HG03108 (cell line): ENCODE measurements at regions not wholly inside any gene's neighbourhood (a gene's known extent, or its start where the extent isn't known, plus 50 kb on each side); places are given as distances from the start of the nearest gene placed in this dataset.

Source experiments
- ATAC-seq: cut with Tn5 transposase; IDR thresholded peaks from one replicate; pipeline ENCODE4 v1.9.1; 2021; ENCODE audit warnings: moderate library complexity; ENCODE audit not compliant: unreplicated experiment

DNA sequence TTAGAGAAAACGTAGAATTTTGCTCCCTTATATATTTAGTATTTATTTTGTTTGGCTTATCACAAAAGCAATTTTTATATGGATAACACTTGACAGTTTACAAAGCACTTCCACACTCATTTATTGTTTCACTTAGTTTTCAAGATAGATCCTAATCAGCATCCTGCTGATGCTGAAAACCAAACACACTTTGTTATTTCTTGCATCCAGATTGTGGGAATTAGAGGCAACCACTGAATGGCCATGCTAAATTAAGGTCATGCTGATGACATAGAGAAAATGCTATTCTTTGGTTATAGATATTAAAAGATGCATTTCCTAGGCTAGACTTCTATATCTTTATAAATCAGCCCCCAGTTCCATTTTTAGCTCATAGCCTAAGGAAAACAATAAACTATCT lies 474.1 kb upstream of the KCNMB2 start:
- no peak for ATAC-seq

DNA sequence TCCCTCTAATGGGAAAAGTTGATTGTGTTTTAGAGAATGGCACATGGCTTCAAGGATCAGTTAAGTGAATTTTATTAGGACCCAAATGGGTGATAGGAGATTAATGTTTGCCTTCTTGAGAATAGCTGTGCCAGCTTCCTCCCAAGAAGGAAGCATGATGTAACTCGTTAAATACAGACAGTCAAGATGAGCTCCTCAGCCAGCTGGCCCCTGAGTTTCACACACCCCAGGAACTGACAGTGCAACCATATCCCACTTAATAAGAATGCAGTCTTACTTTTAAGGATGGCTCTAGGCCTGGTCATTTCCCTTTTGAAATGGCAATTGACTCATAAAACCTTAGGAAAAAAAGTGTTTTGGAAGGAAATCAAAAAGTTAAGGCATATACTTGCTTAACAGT lies 472.8 kb upstream of the KCNMB2 start:
- ATAC-seq = no peak

DNA sequence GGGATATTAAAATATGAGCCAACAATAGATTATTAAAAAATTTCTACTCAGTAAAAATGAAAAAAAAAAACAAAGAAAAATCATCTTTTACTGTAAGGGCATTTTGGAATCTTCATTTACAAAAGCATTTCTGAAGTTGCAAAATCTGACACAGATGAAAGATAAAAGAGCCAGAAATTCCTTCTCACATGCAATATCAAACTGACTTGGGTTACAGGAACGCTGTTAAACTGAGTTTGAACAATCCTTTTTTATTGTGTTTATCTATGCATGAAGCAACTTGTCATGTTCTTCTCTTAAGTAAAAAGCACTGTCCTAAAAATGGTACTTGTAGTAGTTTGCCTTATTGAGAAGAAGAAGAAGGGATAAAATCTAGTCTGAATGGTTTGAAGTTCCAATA lies 468.5 kb upstream of the KCNMB2 start:
- ATAC-seq = no peak

DNA sequence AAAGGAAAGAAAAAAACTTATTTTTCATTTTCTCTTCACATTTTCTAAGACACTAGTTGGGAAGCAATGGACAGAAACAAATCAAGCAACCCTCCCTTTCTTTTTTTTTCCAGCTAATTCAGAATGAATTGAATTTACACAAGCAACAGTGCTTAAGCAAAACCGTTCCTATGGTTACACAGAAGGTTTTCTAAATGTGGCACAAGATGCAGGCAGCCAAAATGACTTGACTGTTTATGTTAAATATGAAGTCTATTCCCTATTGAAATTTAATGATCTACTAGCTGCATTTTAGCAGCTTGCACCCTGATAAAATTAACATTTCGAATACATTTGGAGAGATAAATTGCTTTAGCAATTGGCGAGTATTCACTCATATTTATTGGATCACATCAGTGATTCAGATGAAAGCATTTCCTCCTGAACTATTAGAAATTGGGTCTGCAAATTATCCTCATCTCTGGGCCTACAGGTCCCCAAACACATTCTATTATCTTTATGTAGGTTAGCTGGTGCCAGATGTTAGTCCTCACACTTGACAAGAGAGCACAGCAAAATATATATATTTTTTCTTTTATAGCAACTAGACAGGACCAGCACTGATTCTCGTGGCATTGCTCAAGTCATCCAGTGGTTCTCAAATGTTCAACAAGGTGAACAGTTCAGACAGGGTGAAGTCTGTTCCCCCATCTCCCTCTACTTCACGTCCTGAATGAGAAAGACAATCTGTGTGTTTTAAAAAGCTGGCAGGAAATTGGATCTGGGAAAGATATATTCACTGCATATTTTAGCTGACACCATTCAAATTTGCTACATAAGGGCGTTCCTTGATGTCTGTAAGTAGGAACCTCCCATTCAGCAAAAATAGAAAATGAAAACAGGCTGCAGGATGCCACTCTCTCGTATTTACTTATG lies 463.6 kb upstream of the KCNMB2 start:
- ATAC-seq = no peak

DNA sequence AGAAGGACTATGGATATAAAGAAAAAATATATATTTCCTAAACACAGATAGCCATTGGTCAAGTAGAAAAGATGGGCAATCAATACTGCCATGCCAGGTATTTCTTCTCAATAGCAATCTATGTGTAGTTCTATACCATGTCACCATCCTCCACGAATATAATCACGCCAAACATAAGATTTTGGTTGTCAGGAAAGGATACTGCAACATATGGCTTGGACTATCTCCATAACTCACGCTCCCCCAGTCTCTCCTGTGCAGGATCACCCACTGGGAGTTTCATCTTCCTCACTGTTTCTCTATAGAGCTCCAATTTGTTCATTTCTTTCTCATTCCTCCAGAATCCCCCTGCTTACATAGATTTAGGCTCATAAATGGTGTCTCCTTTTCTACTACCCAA lies 462.9 kb upstream of the KCNMB2 start:
- ATAC-seq = no peak

DNA sequence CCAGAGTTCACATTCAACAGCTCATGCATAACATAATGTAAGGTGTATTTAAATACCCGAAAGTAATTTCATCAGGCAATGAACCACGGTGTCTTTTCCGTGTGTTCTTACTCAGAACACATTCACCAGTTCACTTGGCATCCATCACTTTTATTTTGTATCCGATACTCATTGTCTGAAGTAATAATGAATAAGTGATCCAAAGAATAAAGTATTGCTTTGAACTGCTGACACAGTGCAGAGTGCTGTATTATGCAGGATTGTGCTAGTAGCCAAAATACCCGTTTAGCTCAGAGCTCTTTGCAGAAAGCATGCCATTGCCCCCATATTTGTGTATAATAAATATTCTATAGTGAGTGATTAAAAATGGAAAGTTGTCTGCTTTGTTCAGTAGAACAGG lies 460.9 kb upstream of the KCNMB2 start:
- ATAC-seq = no peak

DNA sequence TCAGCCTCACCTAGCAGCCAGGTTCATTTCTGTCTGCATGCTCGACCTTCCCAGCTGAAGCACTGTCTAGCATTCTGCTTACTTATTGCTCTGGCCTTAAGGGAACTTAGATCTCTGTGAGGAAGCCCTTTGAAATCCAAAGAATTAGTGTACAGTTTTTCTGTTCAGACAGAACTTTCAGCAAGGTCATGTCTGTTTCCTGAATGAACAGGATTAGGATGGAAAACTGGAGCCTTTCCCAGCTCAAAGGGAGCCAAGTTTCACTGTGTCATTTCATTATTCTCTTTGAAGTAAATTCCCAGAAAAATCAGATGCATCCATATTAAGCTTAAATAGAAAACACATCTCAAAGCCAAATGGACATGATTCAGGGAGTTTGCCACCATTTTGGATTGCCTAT lies 457.3 kb upstream of the KCNMB2 start:
- ATAC-seq = no peak

DNA sequence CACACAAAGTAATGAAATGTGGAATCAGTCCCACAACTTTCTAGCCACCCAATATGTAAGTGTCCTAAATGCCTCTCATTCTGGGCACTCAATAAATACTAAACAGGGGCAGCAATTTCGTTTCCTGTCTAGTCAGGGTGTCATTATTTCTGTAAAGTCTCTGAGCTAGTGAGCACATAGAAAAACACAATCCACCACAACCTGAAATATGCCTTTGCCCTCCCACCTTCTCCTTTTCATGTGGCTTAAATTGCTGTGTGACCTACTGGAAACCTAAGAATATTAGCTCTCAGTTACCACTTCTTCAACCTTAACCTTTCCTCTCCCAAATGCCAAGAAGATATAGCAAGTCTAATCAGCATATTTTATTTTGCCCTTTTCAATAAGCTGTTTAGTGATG lies 456.3 kb upstream of the KCNMB2 start:
- no peak for ATAC-seq

DNA sequence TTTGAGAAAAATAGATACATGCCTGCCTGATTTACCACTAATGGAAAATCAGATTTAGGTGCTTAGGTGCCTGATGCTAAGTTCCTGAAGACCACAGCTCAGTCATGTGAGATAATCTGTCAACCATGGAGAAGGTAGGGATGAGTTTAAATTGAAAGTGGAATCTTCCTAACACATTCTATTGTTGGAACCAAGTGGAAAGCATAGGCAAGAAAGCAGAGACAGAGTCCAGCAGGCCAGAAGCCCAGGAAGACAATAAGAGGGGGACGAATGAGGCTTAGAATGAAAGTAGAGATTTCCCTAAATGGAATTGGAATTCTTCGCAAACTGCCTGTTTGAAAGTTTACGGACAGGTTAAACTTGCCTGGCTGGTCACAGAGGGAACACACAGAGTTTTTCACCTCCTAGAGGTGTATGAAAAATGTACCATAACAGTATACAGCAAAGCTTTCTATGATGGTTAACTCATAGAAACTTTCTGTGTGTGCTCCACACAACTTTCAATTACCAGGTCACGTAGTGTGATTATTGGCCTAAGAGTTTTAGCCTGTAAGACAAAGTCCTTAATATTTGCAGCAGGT lies 453.8 kb upstream of the KCNMB2 start:
- ATAC-seq = no peak

DNA sequence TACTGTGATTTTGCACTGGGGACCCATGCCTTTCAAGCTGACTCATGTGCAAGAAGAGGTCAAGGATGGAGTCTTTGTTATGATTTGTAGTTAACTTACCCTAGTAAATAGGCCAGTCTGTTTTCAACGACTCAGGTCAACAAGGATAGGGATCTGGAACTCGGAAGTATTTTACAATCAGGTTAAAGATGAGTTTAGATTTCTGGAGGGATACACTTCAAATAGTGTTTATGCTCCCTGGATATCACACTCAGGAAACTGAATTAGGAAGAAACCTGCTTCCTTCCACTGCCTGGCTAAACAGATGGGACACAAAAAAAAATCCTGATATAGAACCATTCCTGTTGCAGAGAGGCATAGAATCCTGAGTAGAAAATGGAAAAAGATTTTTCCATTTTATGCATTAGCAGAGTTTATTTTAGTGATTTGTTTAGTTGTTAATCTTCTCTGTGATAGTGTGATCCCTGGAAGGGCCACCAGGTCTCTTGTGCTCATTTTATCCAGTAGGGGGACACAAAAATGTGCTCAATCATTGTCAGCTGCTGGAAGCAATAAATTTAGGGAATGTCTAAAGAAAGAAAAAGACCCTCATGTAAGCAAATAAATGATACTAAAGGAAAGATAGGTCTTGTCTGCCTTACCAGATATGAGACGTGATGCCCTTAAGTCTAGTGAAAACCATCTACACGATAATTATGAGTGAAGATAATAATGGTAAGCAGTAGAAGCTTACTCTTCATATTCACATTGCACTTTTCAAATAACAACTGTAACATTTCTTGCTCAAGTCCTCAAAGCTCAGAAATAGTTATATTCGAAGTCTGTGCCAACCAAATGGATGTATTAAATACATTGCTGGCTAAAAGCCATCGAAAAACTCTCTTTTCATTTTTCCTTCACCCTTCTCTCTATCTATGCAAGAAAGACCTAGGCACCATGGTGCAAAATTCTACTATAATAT lies 452.1 kb upstream of the KCNMB2 start:
- no peak for ATAC-seq

DNA sequence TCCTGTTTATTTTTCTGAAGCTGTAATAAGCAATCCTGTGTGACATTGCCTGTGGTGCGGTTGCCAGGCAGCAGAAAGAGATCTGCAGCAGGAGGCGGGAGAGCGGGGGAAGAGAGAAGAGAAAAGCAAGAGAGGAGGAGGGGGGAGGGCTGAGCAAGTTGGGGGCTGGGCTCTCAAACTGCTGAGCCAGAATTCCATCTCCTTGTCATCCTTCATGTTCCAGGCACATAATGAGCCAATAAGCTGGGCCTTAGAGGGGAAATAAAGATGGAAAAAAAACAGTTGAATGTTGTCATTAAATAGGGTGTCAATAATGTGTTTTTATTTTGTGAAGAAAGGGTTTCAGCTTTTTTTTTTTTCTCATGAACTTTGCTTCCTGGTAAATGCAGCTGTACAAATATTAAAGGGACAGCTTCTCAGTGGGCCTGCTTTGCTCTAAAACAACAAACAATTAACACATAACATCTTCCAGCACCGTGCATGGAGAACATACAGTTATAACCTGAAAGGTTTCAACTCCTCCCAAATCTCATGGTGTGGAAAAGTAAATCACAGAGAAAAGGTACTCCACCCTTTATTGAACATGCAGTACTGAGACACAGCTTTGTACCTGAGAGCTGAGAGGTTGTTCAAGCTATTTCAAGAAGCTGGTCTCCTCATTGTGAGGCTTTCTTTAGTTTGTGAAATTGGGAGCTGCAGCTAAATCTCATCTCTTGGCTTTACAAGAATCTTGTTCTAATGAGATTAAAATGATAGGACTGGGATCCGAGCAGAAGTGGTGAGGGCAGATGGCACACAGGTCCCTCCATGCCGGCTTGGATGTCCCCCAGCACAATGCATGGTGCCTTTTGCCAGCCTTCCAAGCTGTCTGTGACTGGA lies 451.1 kb upstream of the KCNMB2 start:
- ATAC-seq = no peak

DNA sequence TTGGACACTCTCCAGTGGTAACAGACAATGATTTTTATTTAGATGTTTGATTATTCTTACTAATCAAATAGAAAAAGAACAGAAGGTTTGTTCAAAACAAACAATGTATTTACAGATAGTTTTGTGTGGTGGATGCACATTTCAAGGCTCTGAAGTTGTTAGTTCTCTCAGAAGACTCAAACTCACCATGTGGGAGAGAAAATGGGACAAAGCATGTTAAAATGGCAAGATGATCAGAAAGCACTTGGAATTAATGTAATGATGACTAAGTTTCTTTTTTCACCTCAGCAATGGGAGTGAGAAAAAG lies 450.5 kb upstream of the KCNMB2 start:
- ATAC-seq = no peak

DNA sequence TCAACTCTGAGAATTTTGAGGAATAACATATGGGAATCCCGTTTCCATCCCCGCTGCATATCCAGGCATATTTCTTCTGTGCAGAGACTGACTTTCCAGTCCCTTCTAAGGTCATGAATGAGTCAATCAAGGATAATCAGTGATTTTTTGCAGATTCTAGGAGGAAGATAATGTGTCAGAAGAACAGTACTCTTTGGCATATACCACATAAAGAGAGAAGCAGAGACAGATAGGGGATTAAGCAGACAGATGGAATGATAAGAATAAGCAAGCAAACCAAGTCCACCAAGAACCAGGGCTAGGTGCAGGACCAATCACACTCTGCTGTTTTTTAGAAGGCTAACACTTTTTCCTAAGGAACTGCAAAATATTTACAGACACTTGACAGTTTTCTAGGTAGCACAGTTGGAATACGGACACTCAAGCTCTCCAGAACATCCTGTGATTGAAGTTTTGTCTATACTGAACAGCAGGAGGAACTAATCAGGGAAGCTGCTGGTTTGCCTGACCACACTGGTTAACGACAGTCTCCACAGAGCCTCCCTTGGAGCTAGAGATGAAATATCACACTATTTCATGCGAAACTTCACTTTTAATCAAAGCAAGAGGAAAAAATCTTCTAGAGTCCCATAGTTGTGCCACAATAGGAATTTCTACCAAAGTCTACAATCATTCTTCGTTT lies 450.0 kb upstream of the KCNMB2 start:
- no peak for ATAC-seq

DNA sequence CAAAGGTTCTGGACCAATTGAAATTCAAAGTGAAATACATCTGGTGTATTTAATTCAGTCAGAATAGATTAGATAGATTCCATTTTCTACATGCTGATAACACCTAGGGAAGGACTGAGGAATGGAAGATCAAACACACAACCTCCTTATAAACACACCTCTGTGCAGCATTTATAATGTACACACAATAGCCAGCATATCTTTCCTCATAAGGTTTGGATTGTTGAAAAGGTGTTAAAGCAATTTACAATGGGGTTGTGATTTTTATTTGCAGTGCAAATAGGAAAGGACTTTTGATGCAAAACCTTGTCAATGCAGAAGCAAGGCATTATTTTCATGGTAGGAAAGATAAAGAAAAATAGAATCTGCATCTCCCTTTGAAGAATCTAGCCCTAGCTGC lies 448.9 kb upstream of the KCNMB2 start:
- no peak for ATAC-seq

DNA sequence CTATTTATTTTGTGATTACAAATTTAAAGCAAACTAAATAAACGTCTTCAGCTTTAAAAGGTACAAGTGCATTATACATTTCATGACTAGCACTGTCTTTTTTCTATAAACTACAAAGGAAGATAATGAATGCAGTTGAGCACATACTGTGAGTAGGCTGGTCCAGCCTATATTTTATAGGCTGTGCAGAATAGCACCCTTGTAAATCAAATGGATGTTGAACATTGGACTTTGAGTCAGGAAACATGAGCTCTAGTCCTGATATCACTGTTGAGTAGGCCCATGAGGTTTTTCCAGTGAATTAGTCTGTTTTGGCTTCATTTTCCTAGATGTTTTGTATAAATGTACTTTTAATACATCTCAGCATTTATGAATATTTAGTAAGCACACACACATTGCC lies 447.3 kb upstream of the KCNMB2 start:
- no peak for ATAC-seq

DNA sequence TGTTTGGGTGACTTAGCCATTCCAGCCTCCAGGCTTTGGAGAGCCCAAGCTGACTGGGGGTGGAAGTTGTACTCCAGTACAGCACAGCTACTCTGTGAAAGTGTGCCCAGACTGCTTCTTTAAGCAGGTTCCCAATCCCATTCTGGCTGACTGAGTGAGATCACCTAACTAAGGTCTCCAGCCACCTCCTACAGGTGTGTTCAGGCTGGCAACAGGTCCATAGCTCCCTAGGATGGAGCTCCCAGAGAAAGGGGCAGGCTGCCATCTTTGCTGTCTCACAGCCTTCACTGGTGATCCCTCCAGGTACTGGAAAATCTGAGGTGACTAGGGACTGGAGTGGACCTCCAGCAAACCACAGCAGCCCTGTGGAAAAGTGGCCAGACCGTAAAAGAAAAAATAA lies 445.3 kb upstream of the KCNMB2 start:
- ATAC-seq = no peak

DNA sequence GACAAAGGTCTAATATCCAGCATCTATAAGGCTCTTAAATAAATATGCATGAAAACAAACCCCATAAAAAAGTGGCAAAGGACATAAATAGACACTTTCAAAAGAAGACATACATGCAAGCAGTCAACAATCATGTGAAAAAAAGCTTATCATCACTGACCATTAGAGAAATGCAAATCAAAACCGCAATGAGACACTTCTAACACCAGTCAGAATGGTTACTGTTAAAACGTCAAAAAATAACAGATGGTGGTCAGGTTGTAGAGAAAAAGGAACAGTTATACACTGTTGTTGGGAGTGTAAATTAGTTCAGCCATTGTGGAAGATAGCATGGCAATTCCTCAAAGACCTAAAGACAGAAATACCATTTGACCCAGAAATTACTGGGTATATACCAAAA lies 440.7 kb upstream of the KCNMB2 start:
- no peak for ATAC-seq

DNA sequence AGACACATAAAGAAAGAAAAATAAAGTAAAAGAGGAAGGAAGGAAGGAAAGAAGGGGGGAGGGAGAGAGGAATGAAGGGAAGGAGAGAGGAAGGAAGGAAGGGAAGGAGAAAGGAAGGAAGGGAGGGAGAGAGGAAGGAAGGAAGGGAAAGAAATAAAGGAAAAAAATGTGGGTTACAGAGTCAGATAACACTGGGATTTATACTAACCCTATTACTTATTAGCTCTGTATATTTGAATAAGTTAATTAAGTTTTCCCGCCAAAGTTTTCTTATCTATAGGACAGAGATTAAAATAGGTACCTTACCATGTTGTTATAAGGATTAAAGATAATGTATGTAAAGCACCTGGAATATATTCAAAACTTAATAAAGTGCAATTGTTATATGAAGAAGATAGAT lies 439.3 kb upstream of the KCNMB2 start:
- no peak for ATAC-seq

DNA sequence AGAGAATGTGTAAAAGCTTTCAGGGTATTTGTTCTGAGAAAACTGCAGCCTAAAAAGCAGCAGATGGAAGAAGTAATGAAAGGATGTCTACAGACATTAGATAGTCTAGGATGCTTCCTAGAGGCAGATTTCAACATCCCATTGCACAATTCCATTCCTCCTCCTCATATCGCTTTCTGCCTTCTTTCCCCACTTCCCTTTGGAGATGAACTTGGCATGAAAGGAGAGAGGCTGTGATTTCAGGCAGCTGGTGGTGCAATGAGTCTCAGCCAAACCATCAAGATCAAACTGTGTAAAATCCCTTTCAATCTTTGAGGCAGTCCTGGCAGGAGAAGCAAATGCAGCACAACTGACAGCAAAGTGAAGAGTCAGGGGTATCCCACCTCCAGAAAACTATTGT lies 438.7 kb upstream of the KCNMB2 start:
- no peak for ATAC-seq

DNA sequence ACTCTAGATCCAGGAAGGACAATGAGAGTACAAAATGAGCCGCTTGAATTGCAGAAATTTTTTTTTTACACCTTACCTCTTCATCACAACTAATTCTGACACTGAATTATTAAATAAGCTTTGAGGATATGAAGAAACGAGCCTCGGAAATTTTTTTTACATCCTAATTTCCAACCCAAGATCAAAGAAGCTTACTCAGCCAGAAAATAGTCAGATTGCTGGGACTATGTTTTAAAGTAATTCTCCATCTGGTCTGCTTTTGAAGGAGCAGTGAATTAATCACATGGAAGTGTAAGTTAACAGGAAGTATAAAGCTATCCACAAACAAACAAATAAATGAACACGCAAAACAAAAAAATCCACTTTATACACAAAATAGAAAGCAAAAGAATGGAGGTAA lies 437.0 kb upstream of the KCNMB2 start:
- ATAC-seq = no peak
